Left kidney (tissue), 1 donor: ENCODE measurements at regions not wholly inside any gene's neighbourhood (a gene's known extent, or its start where the extent isn't known, plus 50 kb on each side); places are given as distances from the start of the nearest gene placed in this dataset.

Experiments used
- DNase-seq: peaks from one replicate; pipeline ENCODE4 v3.0.0-alpha.2; 2013

DNA sequence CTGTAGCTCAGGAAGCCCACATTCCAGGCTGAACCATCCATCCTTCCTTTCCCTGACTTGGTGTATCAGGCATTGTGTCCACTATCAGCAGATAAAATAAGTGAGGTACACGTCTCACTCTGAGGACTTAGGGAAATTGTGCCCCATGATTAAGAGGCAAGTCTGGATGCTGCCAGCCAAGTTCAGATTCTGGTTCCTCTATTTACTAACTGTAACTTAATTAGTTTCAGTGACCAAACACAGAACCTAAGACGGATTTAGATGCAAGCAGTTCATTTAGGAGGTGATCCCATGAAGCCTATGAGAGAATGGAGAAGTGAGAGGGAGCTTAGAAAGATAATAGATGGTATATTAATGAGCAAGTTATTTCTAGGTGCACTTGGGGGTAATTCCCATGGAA lies 56.6 kb upstream of the PACRGL start:
- no peak for DNase-seq

DNA sequence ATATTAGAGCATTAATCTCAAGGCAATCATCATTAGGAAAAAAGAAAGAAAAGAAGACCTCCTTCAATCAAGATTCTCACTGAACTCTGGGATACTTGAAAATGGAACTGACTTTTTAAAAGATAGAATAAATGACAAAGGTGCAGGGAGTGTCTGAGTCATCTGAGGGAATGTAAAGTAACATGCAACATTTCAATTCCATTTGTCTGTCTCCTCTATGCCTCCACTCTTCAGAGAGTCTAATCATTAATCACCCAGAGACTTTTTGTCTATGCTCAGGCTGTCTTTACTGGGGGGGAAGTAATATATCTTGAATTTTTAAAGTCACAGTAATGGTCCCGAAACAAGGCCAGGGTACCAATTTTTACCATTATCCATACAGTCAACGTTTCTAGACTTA lies 55.0 kb upstream of the PACRGL start:
- no peak for DNase-seq

- no peak for DNase-seq
Measured at GRCh38 chr4:20646287-20646686, 54.0 kb upstream of the PACRGL start.
